OCI-LY1 (cell line): ENCODE measurements at regions not wholly inside any gene's neighbourhood (a gene's known extent, or its start where the extent isn't known, plus 50 kb on each side); places are given as distances from the start of the nearest gene placed in this dataset.

Experiments
- CTCF ChIP-seq: fragments of 200-600 bp; sonication (generic), shearing (Covaris generic); IDR thresholded peaks from 2 replicates; pipeline ENCODE4 v1.5.1; 2017; ENCODE audit warnings: mild to moderate bottlenecking, antibody characterized with exemption, low read length, moderate library complexity, mixed read lengths
- EZH2 ChIP-seq: fragments of 200-600 bp; sonication (generic), shearing (Covaris generic); IDR thresholded peaks from 2 replicates; pipeline ENCODE4 v1.8.0; 2017; ENCODE audit warnings: borderline replicate concordance, mixed run types, mild to moderate bottlenecking, antibody characterized with exemption, low read length, moderate library complexity, mixed read lengths

GRCh38 chr2:217362286-217362685 lies 502.4 kb upstream of the TNP1 start:
- TF ChIP-seq EZH2, result no peak
- no peak for TF ChIP-seq CTCF
